ENCODE measurements at regions not wholly inside any gene's neighbourhood (a gene's known extent, or its start where the extent isn't known, plus 50 kb on each side); places are given as distances from the start of the nearest gene placed in this dataset.
A peak's percentile ranks its signal among the peaks of the same experiment; 100 is the strongest.

DNA sequence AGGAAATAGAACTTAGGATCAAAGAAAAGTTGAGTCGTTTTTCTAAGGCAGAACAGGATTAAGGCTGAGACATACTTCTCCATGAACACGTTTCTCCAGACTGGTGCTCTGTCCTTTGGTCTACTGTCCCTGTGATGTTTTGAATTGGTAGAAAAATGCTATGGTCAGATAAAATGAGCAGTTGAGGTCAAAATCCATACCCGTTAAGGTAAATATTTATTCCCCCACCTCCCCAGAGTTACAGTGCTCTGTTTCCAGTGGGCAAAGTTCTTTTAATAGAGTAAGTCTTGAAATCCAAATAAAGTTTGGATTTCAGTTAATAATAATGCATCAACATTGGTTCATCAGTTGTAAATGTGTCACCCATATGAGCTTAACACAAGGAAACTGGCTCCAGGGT, 74.5 kb downstream of the PTHLH start:
- Histone ChIP-seq H3K4me1 (ENCODE audit: control insufficient read depth, insufficient read depth, low read depth, low read length) (peaks cover 2% of the 10 kb centered on the region), H2BK12ac (ENCODE audit: low read length in 2 of 2) (no peak overlapping the region), H2BK120ac (ENCODE audit: low read depth, low read length) (no peak overlapping the region), H4K91ac (ENCODE audit: low read length) (no peak overlapping the region), H3K4me2 (ENCODE audit: low read length, poor library complexity, severe bottlenecking) (no peak overlapping the region), H3K9ac (ENCODE audit: low read length) (no peak overlapping the region), H3K27me3 (ENCODE audit: control insufficient read depth in 1 of 2, insufficient read depth in 1 of 2, low read length in 2 of 2) (no peaks in the 10 kb centered on the region), H3K14ac (ENCODE audit: low read length in 2 of 2) (no peak overlapping the region), H3K18ac (ENCODE audit: low read depth in 1 of 2, low read length in 2 of 2) (no peak overlapping the region), H3K4me3 (ENCODE audit: insufficient read depth in 1 of 2, low read depth in 1 of 2, low read length in 2 of 2) (no peak overlapping the region), H2BK5ac (ENCODE audit: low read depth, low read length, poor library complexity, severe bottlenecking) (no peak overlapping the region), H3K27ac (ENCODE audit: low read length, poor library complexity, severe bottlenecking) (no peak overlapping the region), H3K4ac (ENCODE audit: low read depth in 1 of 2, low read length in 2 of 2) (no peak overlapping the region), H2AK5ac (ENCODE audit: low read length, severe bottlenecking) (no peak overlapping the region), H3K36me3 (ENCODE audit: control insufficient read depth in 1 of 2, insufficient read depth in 2 of 2, low read depth in 1 of 2, low read length in 2 of 2) (no peaks in the 10 kb centered on the region), H2BK15ac (ENCODE audit: low read depth, poor library complexity, severe bottlenecking) (no peak overlapping the region), H3K23ac (ENCODE audit: low read length in 2 of 2) (no peak overlapping the region), H4K8ac (ENCODE audit: low read length) (no peak overlapping the region), H3K79me1 (replicated peaks; ENCODE audit: low read length, poor library complexity, severe bottlenecking) (no peaks in the 10 kb centered on the region), H3K9me3 (ENCODE audit: control insufficient read depth, low read length) (no peaks in the 10 kb centered on the region), H2AFZ (ENCODE audit: low read depth, low read length) (no peak overlapping the region)
- no peak for DNase-seq
- 100% methylated on average over 1 of the region's 3 CpGs for WGBS

- H3K4ac ChIP-seq (ENCODE audit: low read depth in 1 of 2, low read length in 2 of 2), result no peak overlapping the region
- H2BK5ac ChIP-seq (ENCODE audit: low read depth, low read length, poor library complexity, severe bottlenecking), result no peak overlapping the region
- no peak overlapping the region for H3K4me3 ChIP-seq (ENCODE audit: insufficient read depth in 1 of 2, low read depth in 1 of 2, low read length in 2 of 2)
- H3K9me3 ChIP-seq (ENCODE audit: control insufficient read depth, low read length), result no peaks in the 10 kb centered on the region
- H3K36me3 ChIP-seq (ENCODE audit: control insufficient read depth in 1 of 2, insufficient read depth in 2 of 2, low read depth in 1 of 2, low read length in 2 of 2), result no peaks in the 10 kb centered on the region
- peaks cover 2% of the 10 kb centered on the region for H3K4me1 ChIP-seq (ENCODE audit: control insufficient read depth, insufficient read depth, low read depth, low read length)
- no peak overlapping the region for H3K9ac ChIP-seq (ENCODE audit: low read length)
- no peak overlapping the region for H3K18ac ChIP-seq (ENCODE audit: low read depth in 1 of 2, low read length in 2 of 2)
- H3K14ac ChIP-seq (ENCODE audit: low read length in 2 of 2), result no peak overlapping the region
- H2AFZ ChIP-seq (ENCODE audit: low read depth, low read length), result no peak overlapping the region
- H4K91ac ChIP-seq (ENCODE audit: low read length), result no peak overlapping the region
- no peak for DNase-seq
- no peak overlapping the region for H2AK5ac ChIP-seq (ENCODE audit: low read length, severe bottlenecking)
- no peak overlapping the region for H3K23ac ChIP-seq (ENCODE audit: low read length in 2 of 2)
- H2BK12ac ChIP-seq (ENCODE audit: low read length in 2 of 2), result no peak overlapping the region
- H3K79me1 ChIP-seq (replicated peaks; ENCODE audit: low read length, poor library complexity, severe bottlenecking), result no peaks in the 10 kb centered on the region
- H2BK15ac ChIP-seq (ENCODE audit: low read depth, poor library complexity, severe bottlenecking), result no peak overlapping the region
- 100% methylated on average over 2 of the region's 3 CpGs for WGBS
- no peaks in the 10 kb centered on the region for H3K27me3 ChIP-seq (ENCODE audit: control insufficient read depth in 1 of 2, insufficient read depth in 1 of 2, low read length in 2 of 2)
- H3K4me2 ChIP-seq (ENCODE audit: low read length, poor library complexity, severe bottlenecking), result no peak overlapping the region
- H4K8ac ChIP-seq (ENCODE audit: low read length), result no peak overlapping the region
- H3K27ac ChIP-seq (ENCODE audit: low read length, poor library complexity, severe bottlenecking), result no peak overlapping the region
- H2BK120ac ChIP-seq (ENCODE audit: low read depth, low read length), result no peak overlapping the region
These were observed 76.0 kb downstream of the PTHLH start for GRCh38 chr12:27896419-27896990.

DNA sequence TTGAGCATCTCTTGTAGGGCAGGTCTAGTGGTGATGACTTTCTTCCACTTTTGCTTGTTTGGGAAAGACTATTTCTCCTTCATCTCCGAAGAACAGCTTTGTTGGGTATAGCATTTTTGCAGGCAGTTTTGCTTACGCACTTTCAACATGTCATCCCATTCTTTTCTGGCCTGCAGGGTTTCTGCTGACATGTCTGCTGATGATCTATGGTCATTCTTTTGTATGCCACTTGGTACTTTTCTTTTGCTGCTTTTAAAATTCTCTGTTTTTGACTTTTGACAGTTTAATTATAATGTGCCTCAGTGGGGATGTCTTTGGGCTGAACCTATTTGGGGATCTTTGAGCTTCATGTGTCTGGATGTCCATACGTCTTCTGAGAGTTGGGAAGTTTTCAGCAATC, 78.2 kb downstream of the PTHLH start:
- H3K9ac ChIP-seq (ENCODE audit: low read length), result no peak overlapping the region
- no peak overlapping the region for H2BK120ac ChIP-seq (ENCODE audit: low read depth, low read length)
- no peak overlapping the region for H2BK5ac ChIP-seq (ENCODE audit: low read depth, low read length, poor library complexity, severe bottlenecking)
- H3K4me1 ChIP-seq (ENCODE audit: control insufficient read depth, insufficient read depth, low read depth, low read length), result peaks cover under 1% of the 10 kb centered on the region
- no peak overlapping the region for H2AFZ ChIP-seq (ENCODE audit: low read depth, low read length)
- WGBS, result 97% methylated on average over 2 of the region's 3 CpGs
- H3K27ac ChIP-seq (ENCODE audit: low read length, poor library complexity, severe bottlenecking), result no peak overlapping the region
- no peak overlapping the region for H3K14ac ChIP-seq (ENCODE audit: low read length in 2 of 2)
- H3K79me1 ChIP-seq (replicated peaks; ENCODE audit: low read length, poor library complexity, severe bottlenecking), result no peaks in the 10 kb centered on the region
- no peak for DNase-seq
- no peaks in the 10 kb centered on the region for H3K36me3 ChIP-seq (ENCODE audit: control insufficient read depth in 1 of 2, insufficient read depth in 2 of 2, low read depth in 1 of 2, low read length in 2 of 2)
- no peak overlapping the region for H2BK12ac ChIP-seq (ENCODE audit: low read length in 2 of 2)
- no peak overlapping the region for H3K18ac ChIP-seq (ENCODE audit: low read depth in 1 of 2, low read length in 2 of 2)
- no peaks in the 10 kb centered on the region for H3K27me3 ChIP-seq (ENCODE audit: control insufficient read depth in 1 of 2, insufficient read depth in 1 of 2, low read length in 2 of 2)
- peak overlapping the region; percentile 41 for H4K8ac ChIP-seq (ENCODE audit: low read length)
- H3K23ac ChIP-seq (ENCODE audit: low read length in 2 of 2), result no peak overlapping the region
- H4K91ac ChIP-seq (ENCODE audit: low read length), result no peak overlapping the region
- no peaks in the 10 kb centered on the region for H3K9me3 ChIP-seq (ENCODE audit: control insufficient read depth, low read length)
- no peak overlapping the region for H3K4ac ChIP-seq (ENCODE audit: low read depth in 1 of 2, low read length in 2 of 2)
- no peak overlapping the region for H3K4me2 ChIP-seq (ENCODE audit: low read length, poor library complexity, severe bottlenecking)
- no peak overlapping the region for H3K4me3 ChIP-seq (ENCODE audit: insufficient read depth in 1 of 2, low read depth in 1 of 2, low read length in 2 of 2)
- no peak overlapping the region for H2BK15ac ChIP-seq (ENCODE audit: low read depth, poor library complexity, severe bottlenecking)
- H2AK5ac ChIP-seq (ENCODE audit: low read length, severe bottlenecking), result no peak overlapping the region

- no peak overlapping the region for H4K91ac ChIP-seq (ENCODE audit: low read length)
- H3K79me1 ChIP-seq (replicated peaks; ENCODE audit: low read length, poor library complexity, severe bottlenecking), result no peaks in the 10 kb centered on the region
- no peak overlapping the region for H2BK120ac ChIP-seq (ENCODE audit: low read depth, low read length)
- no peaks in the 10 kb centered on the region for H3K4me1 ChIP-seq (ENCODE audit: control insufficient read depth, insufficient read depth, low read depth, low read length)
- DNase-seq, result no peak
- no peak overlapping the region for H2BK5ac ChIP-seq (ENCODE audit: low read depth, low read length, poor library complexity, severe bottlenecking)
- no peaks in the 10 kb centered on the region for H3K36me3 ChIP-seq (ENCODE audit: control insufficient read depth in 1 of 2, insufficient read depth in 2 of 2, low read depth in 1 of 2, low read length in 2 of 2)
- no peak overlapping the region for H3K18ac ChIP-seq (ENCODE audit: low read depth in 1 of 2, low read length in 2 of 2)
- no peak overlapping the region for H3K23ac ChIP-seq (ENCODE audit: low read length in 2 of 2)
- no peak overlapping the region for H2AK5ac ChIP-seq (ENCODE audit: low read length, severe bottlenecking)
- no peak overlapping the region for H2BK15ac ChIP-seq (ENCODE audit: low read depth, poor library complexity, severe bottlenecking)
- no peak overlapping the region for H3K4me2 ChIP-seq (ENCODE audit: low read length, poor library complexity, severe bottlenecking)
- H3K9me3 ChIP-seq (ENCODE audit: control insufficient read depth, low read length), result peaks cover 6% of the 10 kb centered on the region
- H3K4ac ChIP-seq (ENCODE audit: low read depth in 1 of 2, low read length in 2 of 2), result no peak overlapping the region
- no peak overlapping the region for H3K4me3 ChIP-seq (ENCODE audit: insufficient read depth in 1 of 2, low read depth in 1 of 2, low read length in 2 of 2)
- no peak overlapping the region for H3K27ac ChIP-seq (ENCODE audit: low read length, poor library complexity, severe bottlenecking)
- no peak overlapping the region for H2AFZ ChIP-seq (ENCODE audit: low read depth, low read length)
- no peak overlapping the region for H4K8ac ChIP-seq (ENCODE audit: low read length)
- H3K14ac ChIP-seq (ENCODE audit: low read length in 2 of 2), result no peak overlapping the region
- H2BK12ac ChIP-seq (ENCODE audit: low read length in 2 of 2), result no peak overlapping the region
- no peaks in the 10 kb centered on the region for H3K27me3 ChIP-seq (ENCODE audit: control insufficient read depth in 1 of 2, insufficient read depth in 1 of 2, low read length in 2 of 2)
- H3K9ac ChIP-seq (ENCODE audit: low read length), result no peak overlapping the region
These were observed 92.8 kb downstream of the PTHLH start for GRCh38 chr12:27879708-27880107.
